GM18507 (cell line): ENCODE measurements at regions not wholly inside any gene's neighbourhood (a gene's known extent, or its start where the extent isn't known, plus 50 kb on each side); places are given as distances from the start of the nearest gene placed in this dataset.
"Not testable (repeated sequence)": the region's sequence is repeated elsewhere in the genome, so short reads cannot be mapped to it uniquely, and the experiment has no call there.

ENCODE experiments used
- DNase-seq: peaks from one replicate; pipeline ENCODE4 v3.0.0; 2011; ENCODE audit warnings: low read depth; ENCODE audit not compliant: insufficient read length; ENCODE audit errors: extremely low spot score
- FAIRE-seq: peaks from 2 replicates; lab custom pipeline; 2011; peaks lifted over from hg19 to GRCh38; lab: Jason Lieb, UNC

DNA sequence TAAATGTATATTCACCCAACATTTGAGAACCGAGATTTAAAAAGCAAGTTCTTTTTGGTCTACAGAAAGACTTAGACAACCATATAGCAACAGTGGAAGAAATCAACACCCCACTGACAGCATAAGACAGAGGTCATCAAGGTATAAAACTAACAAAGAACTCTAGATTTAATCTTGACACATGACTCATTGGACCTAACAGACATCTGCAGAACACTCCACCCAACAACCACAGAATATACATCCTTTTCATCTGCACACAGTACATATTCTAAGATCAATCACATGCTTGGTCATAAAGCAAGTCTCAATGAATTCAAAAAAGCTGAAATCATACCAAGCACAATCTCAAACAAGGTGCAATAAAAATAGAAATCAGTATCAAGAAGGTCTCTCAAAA lies 65.8 kb downstream of the SPIN4 start:
- no peak for DNase-seq
- peak; percentile 18 for FAIRE-seq

DNA sequence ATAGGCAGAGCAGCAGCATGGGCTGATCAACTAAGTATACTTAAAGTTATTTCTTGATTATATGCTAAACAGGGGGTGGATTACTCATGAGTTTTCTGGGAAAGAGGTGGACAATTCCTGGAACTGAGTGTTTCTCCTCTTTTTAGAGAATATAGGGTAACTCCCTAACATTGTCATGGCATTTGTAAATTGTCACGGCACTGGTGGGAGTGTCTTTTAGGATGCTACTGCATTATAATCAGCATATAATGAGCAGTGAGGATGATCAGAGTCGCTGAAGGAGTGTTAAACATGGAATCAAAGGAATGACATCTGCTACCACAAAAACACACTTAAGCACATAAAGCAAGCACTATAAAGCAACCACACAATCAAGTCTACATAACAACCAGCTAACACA lies 66.5 kb downstream of the SPIN4 start:
- no peak for DNase-seq

GRCh38 chrX:63283348-63283747 lies 67.8 kb downstream of the SPIN4 start:
- no peak for FAIRE-seq
- DNase-seq, result no peak

More for the DNA sequence above, 66.5 kb downstream of the SPIN4 start:
- no peak for FAIRE-seq

DNA sequence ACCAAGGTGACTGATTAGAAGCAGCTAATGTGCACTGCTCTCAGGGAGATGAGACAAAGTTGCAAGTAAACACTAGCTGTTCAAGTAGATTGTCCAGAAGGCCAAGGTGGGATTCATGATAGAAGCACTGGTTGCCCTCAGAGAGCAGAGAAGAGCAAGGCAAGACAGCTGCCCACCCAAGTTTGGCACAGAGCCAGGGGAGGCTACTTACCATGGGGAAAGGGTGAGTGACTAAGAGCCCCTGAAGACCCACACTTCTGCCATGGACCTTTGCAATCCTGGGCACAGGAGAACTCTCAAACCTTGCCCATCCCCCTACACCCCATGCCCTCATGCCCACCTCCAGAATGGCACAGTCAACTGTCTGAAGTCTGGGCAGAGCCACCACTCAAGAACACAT lies 68.3 kb downstream of the SPIN4 start:
- no peak for FAIRE-seq
- DNase-seq, result no peak

GRCh38 chrX:63282077-63282476 lies 69.1 kb downstream of the SPIN4 start:
- FAIRE-seq, result no peak
- no peak for DNase-seq

- DNase-seq (no peak), FAIRE-seq (no peak)
Observed at GRCh38 chrX:63281465-63281864, 69.7 kb downstream of the SPIN4 start.

DNA sequence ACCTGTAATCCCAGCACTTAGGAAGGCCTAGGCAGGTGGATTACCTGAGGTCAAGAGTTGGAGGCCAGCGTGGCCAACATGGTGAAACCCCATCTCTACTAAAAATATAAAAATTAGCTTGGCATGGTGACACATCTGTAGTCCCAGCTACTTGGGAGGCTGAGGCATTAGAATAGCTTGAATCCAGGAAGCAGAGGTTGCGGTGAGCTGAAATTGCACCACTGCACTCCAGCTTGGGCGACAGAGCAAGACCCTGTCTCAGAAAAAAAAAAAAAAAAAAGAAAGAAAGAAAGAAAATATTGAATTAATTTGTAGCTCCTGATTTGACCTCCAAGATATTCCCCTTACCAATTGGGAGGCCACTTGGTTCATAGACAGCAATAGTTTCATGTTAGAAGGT lies 73.7 kb downstream of the SPIN4 start:
- not testable (repeated sequence) for FAIRE-seq

DNA sequence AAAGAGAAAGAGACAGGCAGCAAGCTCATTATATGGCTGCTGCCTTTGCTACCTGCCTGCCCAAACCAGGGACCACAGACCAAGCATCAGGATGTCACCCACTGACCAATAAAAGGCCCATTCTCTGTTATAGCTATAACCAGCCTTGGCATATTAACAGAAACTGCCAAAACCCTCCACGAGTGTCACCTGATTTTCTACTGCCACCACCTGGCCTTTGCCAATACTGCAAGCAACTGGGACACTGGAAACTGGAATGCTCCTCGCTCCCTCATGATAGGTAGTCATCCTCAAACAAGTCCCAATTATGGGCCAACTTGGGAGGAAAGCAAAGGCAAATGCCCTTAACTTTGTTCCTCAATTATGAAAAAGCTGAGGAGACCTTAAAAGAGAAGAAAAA lies 76.0 kb downstream of the SPIN4 start:
- DNase-seq (no peak), FAIRE-seq (peak; percentile 68)

More for the DNA sequence above, 73.7 kb downstream of the SPIN4 start:
- not testable (repeated sequence) for DNase-seq

GRCh38 chrX:63270873-63271272 lies 80.3 kb downstream of the SPIN4 start:
- FAIRE-seq, result no peak
- DNase-seq, result no peak

- DNase-seq (no peak), FAIRE-seq (no peak)
Observed at GRCh38 chrX:63258144-63258543, 93.0 kb downstream of the SPIN4 start.

DNA sequence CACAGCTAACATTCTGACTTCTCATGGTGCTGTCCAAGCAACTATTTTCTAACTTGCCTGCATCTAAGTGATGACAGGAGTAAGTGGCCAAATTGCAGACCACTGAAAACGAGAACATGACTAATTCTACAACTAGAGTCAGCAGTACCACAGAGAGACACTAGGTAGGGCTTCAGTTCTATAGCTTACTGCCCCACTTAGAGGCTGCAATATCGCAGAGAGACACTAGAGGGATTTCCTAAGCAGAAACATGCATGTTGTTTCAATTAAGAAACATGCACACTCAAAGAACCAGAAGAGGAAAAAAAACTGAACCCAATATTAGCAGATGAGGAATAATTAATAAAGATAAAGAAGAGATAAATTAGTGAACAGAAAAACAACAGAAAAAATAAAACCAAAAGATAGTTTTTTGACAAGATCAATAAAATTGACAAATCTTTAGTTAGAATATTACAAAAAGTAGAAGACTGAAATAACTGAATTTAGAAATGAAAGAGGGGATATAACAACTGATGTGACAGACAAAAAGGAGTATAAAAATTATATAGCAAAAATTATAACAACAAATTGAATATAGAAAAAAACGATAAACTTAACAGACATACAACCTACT lies 100.8 kb downstream of the SPIN4 start:
- FAIRE-seq, result peak; percentile 98

GRCh38 chrX:63242689-63243088 lies 108.4 kb downstream of the SPIN4 start:
- FAIRE-seq, DNase-seq: not testable (repeated sequence)

More for the DNA sequence above, 100.8 kb downstream of the SPIN4 start:
- no peak for DNase-seq

- FAIRE-seq, DNase-seq: not testable (repeated sequence)
Observed at GRCh38 chrX:63235963-63236362, 115.2 kb downstream of the SPIN4 start.

DNA sequence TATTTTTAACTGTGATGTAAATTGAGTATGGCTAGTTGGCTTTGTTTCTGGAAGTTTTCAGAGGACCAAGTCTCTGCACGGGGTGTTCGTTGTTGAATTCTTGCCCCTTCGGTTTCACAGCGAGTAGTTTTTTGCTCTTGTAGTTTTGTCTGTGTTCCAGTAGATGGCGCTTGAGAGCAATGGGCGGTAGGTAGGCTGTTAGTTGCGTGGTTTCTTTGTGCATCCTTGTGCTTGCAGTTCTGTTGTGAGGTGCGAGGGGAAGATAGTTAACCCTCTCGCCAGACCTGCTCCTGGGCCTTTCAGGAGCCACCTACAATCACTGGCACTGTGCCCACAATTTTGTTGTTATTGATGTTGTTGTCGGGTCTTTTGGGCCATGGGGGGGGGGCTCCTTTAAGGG lies 118.1 kb downstream of the SPIN4 start:
- not testable (repeated sequence) for DNase-seq, FAIRE-seq

GRCh38 chrX:63218202-63218601 lies 132.9 kb downstream of the SPIN4 start:
- DNase-seq, FAIRE-seq: not testable (repeated sequence)

- not testable (repeated sequence) for FAIRE-seq, DNase-seq
Observed at GRCh38 chrX:63217549-63217948, 133.6 kb downstream of the SPIN4 start.

GRCh38 chrX:63209645-63210044 lies 141.5 kb downstream of the SPIN4 start:
- not testable (repeated sequence) for DNase-seq, FAIRE-seq

DNA sequence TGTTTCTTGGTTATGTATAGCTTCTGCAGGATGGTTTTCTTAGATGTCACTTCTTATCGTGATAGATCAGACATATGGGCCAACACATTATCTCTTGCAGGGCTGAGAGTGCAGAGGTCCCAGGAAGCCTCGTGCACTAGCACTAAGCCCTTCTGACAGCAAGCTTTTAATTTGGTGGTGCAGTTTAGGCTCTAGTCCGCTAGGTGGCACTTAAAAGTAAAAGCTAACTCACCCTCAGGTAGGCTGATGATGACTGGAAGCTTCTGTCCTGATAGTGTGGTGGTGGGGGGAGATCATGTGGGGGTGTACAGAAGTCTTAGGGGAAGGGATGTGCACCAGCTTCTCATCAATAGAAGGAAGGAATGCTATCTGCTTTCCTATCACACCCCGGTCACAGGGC lies 142.0 kb downstream of the SPIN4 start:
- not testable (repeated sequence) for DNase-seq
- peak; percentile 51 for FAIRE-seq

- DNase-seq, result not testable (repeated sequence)
- peak; percentile 62 for FAIRE-seq
Observed at GRCh38 chrX:63204266-63205074, 146.7 kb downstream of the SPIN4 start.

- not testable (repeated sequence) for FAIRE-seq, DNase-seq
Observed at GRCh38 chrX:63201987-63202386, 149.1 kb downstream of the SPIN4 start.

DNA sequence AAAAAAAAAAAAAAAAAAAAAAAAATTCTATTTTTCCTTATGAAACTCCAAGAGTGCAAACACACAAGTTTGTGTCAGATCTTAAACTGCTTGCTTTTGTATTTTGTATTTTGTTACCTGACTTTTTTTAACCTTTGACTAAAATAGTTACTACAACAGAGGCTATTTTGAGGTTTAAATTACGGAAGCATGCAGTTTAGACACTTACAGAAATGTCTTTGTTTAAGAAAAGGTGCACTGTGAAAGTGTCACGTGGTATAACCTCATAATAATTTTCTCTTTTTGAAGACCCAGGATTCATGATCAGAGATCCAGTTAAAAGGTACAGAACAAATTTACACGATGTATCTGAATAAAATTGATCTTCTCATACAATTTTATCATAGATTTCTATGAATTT lies 152.4 kb downstream of the SPIN4 start:
- FAIRE-seq, DNase-seq: not testable (repeated sequence)
